GM23248 (cell line): ENCODE measurements at regions not wholly inside any gene's neighbourhood (a gene's known extent, or its start where the extent isn't known, plus 50 kb on each side); places are given as distances from the start of the nearest gene placed in this dataset.

Source experiments
- DNase-seq: peaks from one replicate; pipeline ENCODE4 v3.0.0-alpha.2; 2015
- H2AFZ ChIP-seq: fragments of 200-600 bp; sonication (generic); 2 replicates; pipeline ENCODE4 v1.6.1; 2016; ENCODE audit warnings: antibody characterized with exemption
- H3F3A ChIP-seq: fragments of 200-600 bp; sonication (generic); 2 replicates; pipeline ENCODE4 v1.6.1; 2016; ENCODE audit warnings: mild to moderate bottlenecking, antibody characterized with exemption, mixed run types; ENCODE audit not compliant: insufficient read depth
- H3K27ac ChIP-seq: fragments of 200-600 bp; sonication (generic); 2 replicates; pipeline ENCODE4 v1.5.1; 2016; ENCODE audit warnings: mild to moderate bottlenecking
- H3K27me3 ChIP-seq: fragments of 200-600 bp; sonication (generic); replicated peaks from 2 replicates; pipeline ENCODE4 v1.6.1; 2016; ENCODE audit warnings: mild to moderate bottlenecking; ENCODE audit not compliant: insufficient read depth
- H3K36me3 ChIP-seq: fragments of 200-600 bp; sonication (generic); 2 replicates; pipeline ENCODE4 v1.6.1; 2016; ENCODE audit warnings: low read depth, mild to moderate bottlenecking
- H3K4me1 ChIP-seq: fragments of 200-600 bp; sonication (generic); 2 replicates; pipeline ENCODE4 v1.6.1; 2016; ENCODE audit warnings: mild to moderate bottlenecking; ENCODE audit not compliant: insufficient read depth
- H3K4me2 ChIP-seq: fragments of 200-600 bp; sonication (generic); one replicate; pipeline ENCODE4 v1.6.1; 2016; ENCODE audit warnings: mild to moderate bottlenecking; ENCODE audit not compliant: unreplicated experiment
- H3K4me3 ChIP-seq: fragments of 200-600 bp; sonication (generic); 2 replicates; pipeline ENCODE4 v1.5.1; 2016; ENCODE audit warnings: mild to moderate bottlenecking
- H3K79me2 ChIP-seq: fragments of 200-600 bp; sonication (generic); 2 replicates; pipeline ENCODE4 v1.6.1; 2016; ENCODE audit warnings: mild to moderate bottlenecking; ENCODE audit not compliant: insufficient read depth
- H3K9ac ChIP-seq: fragments of 200-600 bp; sonication (generic); 2 replicates; pipeline ENCODE4 v1.6.1; 2016; ENCODE audit warnings: mild to moderate bottlenecking
- H3K9me2 ChIP-seq: fragments of 200-600 bp; sonication (generic); 2 replicates; pipeline ENCODE4 v1.6.1; 2016; ENCODE audit warnings: mixed run types, mild to moderate bottlenecking, moderate library complexity; ENCODE audit not compliant: insufficient read depth
- H3K9me3 ChIP-seq: fragments of 200-600 bp; sonication (generic); one replicate; pipeline ENCODE4 v1.6.1; 2017; ENCODE audit warnings: low read depth
- H4K20me1 ChIP-seq: fragments of 200-600 bp; sonication (generic); 2 replicates; pipeline ENCODE4 v1.6.0; 2016; ENCODE audit not compliant: insufficient read depth
- EZH2 ChIP-seq: fragments of 200-600 bp; sonication (generic); IDR thresholded peaks from 2 replicates; pipeline ENCODE4 v1.6.1; 2018; ENCODE audit warnings: antibody characterized with exemption, mild to moderate bottlenecking; ENCODE audit not compliant: insufficient read depth, poor library complexity, severe bottlenecking
- EZH2phosphoT487 ChIP-seq: fragments of 200-600 bp; sonication (generic); IDR thresholded peaks from 2 replicates; pipeline ENCODE4 v1.6.1; 2018; ENCODE audit warnings: antibody characterized with exemption, moderate library complexity, mild to moderate bottlenecking, low read depth; ENCODE audit not compliant: insufficient read depth
- WGBS, 2 experiments: methylation state at CpG; one replicate each; pipeline ENCODE4 v1.1.6; 2015 to 2017; ENCODE audit warnings: low lambda C conversion rate in 2 of 2, low coverage in 1 of 2; ENCODE audit errors: missing lambda C conversion rate in 2 of 2; 5-methylcytosine and 5-hydroxymethylcytosine counted together
- in situ Hi-C: fragments of 300-500 bp; cut with MboI; formaldehyde crosslinking; loops from 2 replicates; pipeline ENCODE4 v1.15.0; 2020

GRCh38 chr9:30676651-30677050 lies 1707.8 kb upstream of the ACO1 start:
- Histone ChIP-seq H3K27ac (no peak overlapping the region), H3K4me1 (no peaks in the 10 kb centered on the region), H3K9me2 (no peaks in the 10 kb centered on the region), H3K79me2 (no peaks in the 10 kb centered on the region), H3K4me2 (no peak overlapping the region), H3K27me3 (no peaks in the 10 kb centered on the region), H3K4me3 (no peak overlapping the region), H3K36me3 (no peaks in the 10 kb centered on the region), H3K9me3 (no peaks in the 10 kb centered on the region), H4K20me1 (no peaks in the 10 kb centered on the region), H3K9ac (no peak overlapping the region), H2AFZ (no peak overlapping the region), H3F3A (no peaks in the 10 kb centered on the region)
- no peak for DNase-seq
- TF ChIP-seq EZH2 (no peak), EZH2phosphoT487 (no peak)
- 4 to 5% methylated on average over 1 of the region's 1 CpG for WGBS, 2 experiments
- in situ Hi-C loops: no loop called here

- no peaks in the 10 kb centered on the region for H3K9me2 ChIP-seq
Measured at GRCh38 chr9:30677221-30677620, 1707.2 kb upstream of the ACO1 start.

GRCh38 chr9:30688801-30689200 lies 1695.6 kb upstream of the ACO1 start:
- H4K20me1 ChIP-seq: no peaks in the 10 kb centered on the region
- in situ Hi-C loops: no loop called here
- H3K9ac ChIP-seq: no peak overlapping the region
- no peak for TF ChIP-seq EZH2phosphoT487
- TF ChIP-seq EZH2: no peak
- H3K79me2 ChIP-seq: no peaks in the 10 kb centered on the region
- H3K27me3 ChIP-seq: no peaks in the 10 kb centered on the region
- H3K4me1 ChIP-seq: no peaks in the 10 kb centered on the region
- no peaks in the 10 kb centered on the region for H3K36me3 ChIP-seq
- no peak overlapping the region for H2AFZ ChIP-seq
- H3K9me2 ChIP-seq: no peaks in the 10 kb centered on the region
- 50 to 52% methylated on average over 14 of the region's 14 CpGs for WGBS, 2 experiments
- H3F3A ChIP-seq: no peaks in the 10 kb centered on the region
- peaks cover 6% of the 10 kb centered on the region for H3K9me3 ChIP-seq
- no peak for DNase-seq
- H3K27ac ChIP-seq: no peak overlapping the region
- H3K4me3 ChIP-seq: no peak overlapping the region
- H3K4me2 ChIP-seq: no peak overlapping the region

More at GRCh38 chr9:30677221-30677620, 1707.2 kb upstream of the ACO1 start:
- no peak for DNase-seq
- Histone ChIP-seq H3K4me1 (no peaks in the 10 kb centered on the region), H4K20me1 (no peaks in the 10 kb centered on the region), H3K4me2 (no peak overlapping the region), H3K9me3 (no peaks in the 10 kb centered on the region), H3K79me2 (no peaks in the 10 kb centered on the region), H2AFZ (no peak overlapping the region), H3K36me3 (no peaks in the 10 kb centered on the region), H3K27me3 (no peaks in the 10 kb centered on the region), H3F3A (no peaks in the 10 kb centered on the region), H3K4me3 (no peak overlapping the region), H3K9ac (no peak overlapping the region), H3K27ac (no peak overlapping the region)
- in situ Hi-C loops: no loop called here
- WGBS, 2 experiments: 0 to 11% methylated on average over 1 of the region's 1 CpG
- no peak for TF ChIP-seq EZH2phosphoT487
- no peak for TF ChIP-seq EZH2

GRCh38 chr9:30697958-30698357 lies 1686.5 kb upstream of the ACO1 start:
- Histone ChIP-seq H3K79me2 (no peaks in the 10 kb centered on the region), H3K27me3 (no peaks in the 10 kb centered on the region), H2AFZ (no peak overlapping the region), H3K4me3 (no peak overlapping the region), H3K4me1 (no peaks in the 10 kb centered on the region), H3K9ac (no peak overlapping the region), H3K27ac (no peak overlapping the region), H3K36me3 (no peaks in the 10 kb centered on the region), H3K4me2 (no peak overlapping the region), H3F3A (no peaks in the 10 kb centered on the region), H3K9me3 (no peaks in the 10 kb centered on the region), H3K9me2 (no peaks in the 10 kb centered on the region), H4K20me1 (no peaks in the 10 kb centered on the region)
- in situ Hi-C loops: no loop called here
- WGBS, 2 experiments: 8 to 18% methylated on average over 2 of the region's 2 CpGs
- TF ChIP-seq EZH2: no peak
- no peak for TF ChIP-seq EZH2phosphoT487
- no peak for DNase-seq

GRCh38 chr9:30711591-30711990 lies 1672.9 kb upstream of the ACO1 start:
- in situ Hi-C loops: no loop called here
- Histone ChIP-seq H2AFZ (no peak overlapping the region), H3K4me2 (no peak overlapping the region), H3K4me3 (no peak overlapping the region), H3K27me3 (no peaks in the 10 kb centered on the region), H3K9me2 (no peaks in the 10 kb centered on the region), H3K9me3 (no peaks in the 10 kb centered on the region), H4K20me1 (no peaks in the 10 kb centered on the region), H3K4me1 (no peaks in the 10 kb centered on the region), H3K36me3 (no peaks in the 10 kb centered on the region), H3K79me2 (no peaks in the 10 kb centered on the region), H3K27ac (no peak overlapping the region), H3K9ac (no peak overlapping the region), H3F3A (no peaks in the 10 kb centered on the region)
- 19 to 23% methylated on average over 1 of the region's 1 CpG for WGBS, 2 experiments
- no peak for DNase-seq
- TF ChIP-seq EZH2phosphoT487 (no peak), EZH2 (no peak)
